ENCODE measurements at regions not wholly inside any gene's neighbourhood (a gene's known extent, or its start where the extent isn't known, plus 50 kb on each side); places are given as distances from the start of the nearest gene placed in this dataset.

GRCh38 chr6:105807905-105808304 lies 278.2 kb upstream of the PRDM1 start:
- no CpG with 5 or more reads among the region's 4 CpGs for WGBS (ENCODE audit: insufficient coverage)
- Histone ChIP-seq H3K79me2 (ENCODE audit: control insufficient read depth, insufficient read depth, low read length) (no peaks in the 10 kb centered on the region), H3K9me3 (ENCODE audit: control extremely low read depth in 1 of 3, control insufficient read depth in 2 of 3, insufficient read depth in 1 of 3, low read length in 2 of 3) (no peaks in the 10 kb centered on the region), H3K36me3 (replicated peaks in 1 of 2; ENCODE audit: control extremely low read depth in 1 of 2, control insufficient read depth in 1 of 2, extremely low read depth in 1 of 2, insufficient read depth in 2 of 2, low read length in 1 of 2) (no peaks in the 10 kb centered on the region), H3K4me1 (ENCODE audit: control insufficient read depth in 2 of 2, insufficient read depth in 2 of 2, low read length in 2 of 2) (no peaks in the 10 kb centered on the region), H2AFZ (ENCODE audit: insufficient read depth, low read depth, low read length, poor library complexity, severe bottlenecking) (no peak overlapping the region), H3K4me2 (replicated peaks; ENCODE audit: low read depth, low read length, poor library complexity, severe bottlenecking) (no peak overlapping the region), H3K27me3 (replicated peaks in 1 of 4; ENCODE audit: control extremely low read depth in 1 of 4, control insufficient read depth in 3 of 4, insufficient read depth in 4 of 4, low read length in 3 of 4) (peaks cover 0 to 3% (median 0%) of the 10 kb centered on the region in 4 experiments), H3K27ac (ENCODE audit: low read length in 2 of 2) (no peak overlapping the region), H3K9ac (ENCODE audit: low read length) (no peak overlapping the region), H4K20me1 (ENCODE audit: control insufficient read depth, insufficient read depth, low read length, poor library complexity, severe bottlenecking) (no peaks in the 10 kb centered on the region), H3K4me3 (ENCODE audit: control extremely low read depth in 1 of 5, extremely low read depth in 1 of 5, insufficient read depth in 1 of 5, low read depth in 2 of 5, low read length in 4 of 5) (no peak overlapping the region)
- Mint-ChIP-seq H3K9me3 (ENCODE audit: insufficient read depth) (no peaks in the 10 kb centered on the region), H3K27me3 (no peaks in the 10 kb centered on the region), H3K27ac (no peak overlapping the region), H3K4me1 (no peaks in the 10 kb centered on the region), H3K4me3 (no peak overlapping the region)
- no peak for ATAC-seq (ENCODE audit: low read depth)
- POLR2A ChIA-PET, result no interaction called here
- intact Hi-C loops (cut with micrococcal nuclease), result no loop called here
- CTCF ChIA-PET, result no interaction called here
- no peak for DNase-seq
- TF ChIP-seq, protein P1, sequence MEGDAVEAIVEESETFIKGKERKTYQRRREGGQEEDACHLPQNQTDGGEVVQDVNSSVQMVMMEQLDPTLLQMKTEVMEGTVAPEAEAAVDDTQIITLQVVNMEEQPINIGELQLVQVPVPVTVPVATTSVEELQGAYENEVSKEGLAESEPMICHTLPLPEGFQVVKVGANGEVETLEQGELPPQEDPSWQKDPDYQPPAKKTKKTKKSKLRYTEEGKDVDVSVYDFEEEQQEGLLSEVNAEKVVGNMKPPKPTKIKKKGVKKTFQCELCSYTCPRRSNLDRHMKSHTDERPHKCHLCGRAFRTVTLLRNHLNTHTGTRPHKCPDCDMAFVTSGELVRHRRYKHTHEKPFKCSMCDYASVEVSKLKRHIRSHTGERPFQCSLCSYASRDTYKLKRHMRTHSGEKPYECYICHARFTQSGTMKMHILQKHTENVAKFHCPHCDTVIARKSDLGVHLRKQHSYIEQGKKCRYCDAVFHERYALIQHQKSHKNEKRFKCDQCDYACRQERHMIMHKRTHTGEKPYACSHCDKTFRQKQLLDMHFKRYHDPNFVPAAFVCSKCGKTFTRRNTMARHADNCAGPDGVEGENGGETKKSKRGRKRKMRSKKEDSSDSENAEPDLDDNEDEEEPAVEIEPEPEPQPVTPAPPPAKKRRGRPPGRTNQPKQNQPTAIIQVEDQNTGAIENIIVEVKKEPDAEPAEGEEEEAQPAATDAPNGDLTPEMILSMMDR (IDR thresholded peaks at IDR 0.05), result no peak
- TF ChIP-seq EZH2 (IDR thresholded peaks at IDR 0.05; ENCODE audit: borderline replicate concordance, insufficient read depth, low read depth, low read length, poor library complexity, severe bottlenecking), result no peak

GRCh38 chr6:105806486-105806920 lies 279.6 kb upstream of the PRDM1 start:
- no peaks in the 10 kb centered on the region for H4K20me1 ChIP-seq (ENCODE audit: control insufficient read depth, insufficient read depth, low read length, poor library complexity, severe bottlenecking)
- no peak for DNase-seq
- intact Hi-C loops (cut with micrococcal nuclease), result no loop called here
- H3K27ac Mint-ChIP-seq, result no peak overlapping the region
- H3K4me3 Mint-ChIP-seq, result no peak overlapping the region
- no peaks in the 10 kb centered on the region for H3K36me3 ChIP-seq (replicated peaks in 1 of 2; ENCODE audit: control extremely low read depth in 1 of 2, control insufficient read depth in 1 of 2, extremely low read depth in 1 of 2, insufficient read depth in 2 of 2, low read length in 1 of 2)
- H3K4me1 Mint-ChIP-seq, result no peaks in the 10 kb centered on the region
- H3K27me3 ChIP-seq (replicated peaks in 1 of 4; ENCODE audit: control extremely low read depth in 1 of 4, control insufficient read depth in 3 of 4, insufficient read depth in 4 of 4, low read length in 3 of 4), result peaks cover 0 to under 1% (median 0%) of the 10 kb centered on the region in 4 experiments
- ATAC-seq (ENCODE audit: low read depth), result no peak
- 100% methylated on average over 2 of the region's 3 CpGs for WGBS (ENCODE audit: insufficient coverage)
- ChIA-PET POLR2A (no interaction called here), CTCF (no interaction called here)
- H3K27ac ChIP-seq (ENCODE audit: low read length in 2 of 2), result no peak overlapping the region
- H3K4me3 ChIP-seq (ENCODE audit: control extremely low read depth in 1 of 5, extremely low read depth in 1 of 5, insufficient read depth in 1 of 5, low read depth in 2 of 5, low read length in 4 of 5), result no peak overlapping the region
- H3K27me3 Mint-ChIP-seq, result no peaks in the 10 kb centered on the region
- no peak overlapping the region for H3K9ac ChIP-seq (ENCODE audit: low read length)
- H3K79me2 ChIP-seq (ENCODE audit: control insufficient read depth, insufficient read depth, low read length), result no peaks in the 10 kb centered on the region
- no peaks in the 10 kb centered on the region for H3K4me1 ChIP-seq (ENCODE audit: control insufficient read depth in 2 of 2, insufficient read depth in 2 of 2, low read length in 2 of 2)
- no peaks in the 10 kb centered on the region for H3K9me3 Mint-ChIP-seq (ENCODE audit: insufficient read depth)
- no peak overlapping the region for H2AFZ ChIP-seq (ENCODE audit: insufficient read depth, low read depth, low read length, poor library complexity, severe bottlenecking)
- TF ChIP-seq, protein P1 (IDR thresholded peaks at IDR 0.05), result no peak
- TF ChIP-seq EZH2 (IDR thresholded peaks at IDR 0.05; ENCODE audit: borderline replicate concordance, insufficient read depth, low read depth, low read length, poor library complexity, severe bottlenecking), result no peak
- no peaks in the 10 kb centered on the region for H3K9me3 ChIP-seq (ENCODE audit: control extremely low read depth in 1 of 3, control insufficient read depth in 2 of 3, insufficient read depth in 1 of 3, low read length in 2 of 3)
- H3K4me2 ChIP-seq (replicated peaks; ENCODE audit: low read depth, low read length, poor library complexity, severe bottlenecking), result no peak overlapping the region
